DMS79 (cell line): ENCODE measurements at regions not wholly inside any gene's neighbourhood (a gene's known extent, or its start where the extent isn't known, plus 50 kb on each side); places are given as distances from the start of the nearest gene placed in this dataset.
"Not testable (repeated sequence)": the region's sequence is repeated elsewhere in the genome, so short reads cannot be mapped to it uniquely, and the experiment has no call there.

Experiments used
- DNase-seq: peaks from one replicate; lab custom pipeline; 2025; lab: John Stamatoyannopoulos, UW

DNA sequence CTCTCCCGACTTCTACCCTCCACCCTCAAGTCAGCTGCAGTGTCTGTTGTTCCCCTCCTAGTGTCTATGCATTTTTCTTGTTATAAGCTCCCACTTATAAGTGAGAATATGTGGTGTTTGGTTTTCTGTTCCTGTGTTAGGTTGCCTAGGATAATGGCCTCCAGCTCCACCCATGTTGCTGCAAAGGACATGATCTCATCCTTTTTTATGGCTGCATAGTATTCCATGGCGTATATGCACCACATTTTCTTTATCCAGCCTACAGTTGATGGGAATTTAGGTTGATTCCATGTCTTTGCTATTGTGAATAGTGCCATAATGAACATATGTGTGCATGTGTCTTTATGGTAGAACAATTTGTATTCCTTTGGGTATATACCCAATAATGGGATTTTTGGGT is 80.7 kb downstream of the SPTSSA start:
- not testable (repeated sequence) for DNase-seq

DNA sequence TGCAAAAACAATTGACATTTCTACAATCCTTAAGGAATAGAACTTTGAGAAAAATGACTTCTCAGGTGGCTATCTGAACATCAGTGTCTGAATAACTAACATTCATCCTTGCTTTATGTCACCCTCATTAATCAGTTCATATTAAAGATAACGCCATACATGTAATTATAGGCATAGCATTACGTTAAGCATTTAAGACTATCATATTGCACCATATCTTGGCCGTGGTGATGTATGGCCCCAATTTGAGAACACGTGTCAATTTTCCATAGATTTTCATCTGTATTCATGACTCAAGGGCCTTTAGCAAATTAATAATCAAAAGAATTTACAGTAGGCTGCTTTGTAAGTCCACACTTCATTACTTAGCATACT is 81.6 kb downstream of the SPTSSA start:
- DNase-seq: no peak

DNA sequence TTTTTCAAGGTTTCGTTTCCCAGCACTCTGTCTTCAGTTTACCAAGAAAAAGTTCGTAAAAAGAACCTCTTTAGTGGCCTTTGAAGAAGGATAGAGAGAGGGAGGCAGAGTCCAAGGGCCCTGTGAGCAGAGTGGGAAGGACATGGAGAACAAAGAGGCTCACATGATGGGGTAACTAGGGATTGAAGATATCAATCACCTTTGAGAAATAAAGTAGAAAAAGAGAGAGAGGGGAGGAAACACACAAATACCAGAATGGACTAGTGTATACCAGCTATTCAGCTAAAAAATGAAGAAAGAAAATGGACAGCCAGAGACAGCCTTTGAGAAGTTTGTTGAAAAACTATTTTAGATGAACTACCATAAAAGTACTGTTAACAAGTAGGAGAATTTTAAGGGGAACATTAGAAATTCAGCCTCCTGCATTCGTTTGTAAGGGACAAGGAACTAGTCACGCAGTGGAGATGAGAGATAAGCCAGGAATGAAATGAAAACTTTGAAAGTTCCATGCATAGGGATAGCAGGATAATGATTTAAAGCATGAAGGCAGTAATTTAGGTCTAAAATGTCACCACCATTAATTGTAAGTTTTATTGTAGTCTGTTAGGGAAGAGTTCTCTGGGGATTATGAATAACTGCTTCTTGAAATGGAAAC is 82.1 kb downstream of the SPTSSA start:
- no peak for DNase-seq

DNA sequence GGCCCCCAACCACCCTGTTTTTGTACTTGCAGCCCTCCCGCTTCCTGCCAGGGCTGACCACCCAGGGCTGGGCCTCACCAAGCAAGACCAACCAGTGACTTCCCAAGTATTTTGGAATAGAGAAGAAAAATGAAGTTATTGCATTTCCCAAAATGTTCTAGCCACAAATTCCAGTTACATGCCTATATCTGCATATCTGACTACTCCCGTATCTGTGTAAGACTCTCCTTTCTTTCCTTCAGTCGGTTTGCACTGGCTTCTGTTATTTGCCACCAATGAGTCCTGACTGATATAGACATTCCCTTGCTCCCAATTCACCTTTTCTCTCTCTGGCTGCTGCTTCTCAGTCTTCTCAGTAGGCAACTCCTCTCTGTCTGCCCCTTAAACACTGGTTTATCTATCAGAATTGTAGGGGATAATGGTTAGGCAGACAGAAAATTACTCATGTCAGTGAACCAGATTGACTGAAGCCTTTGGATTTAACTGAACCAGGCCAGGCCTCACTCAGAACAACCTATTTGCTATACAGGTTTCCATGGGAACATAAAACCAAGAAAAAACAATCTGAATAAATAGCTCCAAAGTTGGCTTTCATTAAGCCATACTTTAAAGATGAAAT is 85.3 kb downstream of the SPTSSA start:
- no peak for DNase-seq

DNA sequence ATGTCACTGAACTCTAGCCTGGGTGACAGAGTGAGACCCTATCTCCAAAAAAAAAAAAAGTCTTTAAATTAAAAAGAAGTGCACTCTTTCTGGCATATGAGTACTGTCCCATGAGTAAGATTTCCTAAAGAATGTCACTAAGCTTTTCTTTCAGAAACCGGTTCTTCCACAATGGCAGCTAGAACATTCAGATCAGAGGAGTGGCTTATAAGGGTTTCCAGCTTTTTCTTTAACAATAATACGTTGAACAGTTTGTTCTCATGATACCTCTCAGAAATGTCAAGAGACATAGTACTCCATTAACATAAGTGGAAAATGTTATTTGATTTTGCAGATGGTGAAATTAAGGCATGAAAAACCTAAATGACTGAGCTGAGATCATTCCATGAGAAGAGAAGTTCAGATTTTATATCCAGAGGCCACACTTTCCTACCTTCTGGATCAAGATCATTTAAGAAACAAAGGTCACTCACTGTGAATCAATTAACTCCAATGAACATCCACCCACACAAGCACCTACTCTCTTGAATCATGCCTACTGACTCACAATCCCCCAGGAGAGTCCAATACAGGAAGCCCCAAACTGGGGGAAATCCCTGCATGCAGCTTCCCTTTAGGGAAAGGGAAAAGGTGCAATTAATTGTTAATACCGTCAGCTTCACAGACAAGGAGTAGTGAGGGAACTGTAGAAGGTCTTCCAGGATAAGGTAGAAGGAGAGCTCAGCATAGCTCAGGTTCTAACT is 86.9 kb downstream of the SPTSSA start:
- peak; percentile 30 for DNase-seq

GRCh38 chr14:34373191-34373590 is 88.8 kb downstream of the SPTSSA start:
- no peak for DNase-seq

DNA sequence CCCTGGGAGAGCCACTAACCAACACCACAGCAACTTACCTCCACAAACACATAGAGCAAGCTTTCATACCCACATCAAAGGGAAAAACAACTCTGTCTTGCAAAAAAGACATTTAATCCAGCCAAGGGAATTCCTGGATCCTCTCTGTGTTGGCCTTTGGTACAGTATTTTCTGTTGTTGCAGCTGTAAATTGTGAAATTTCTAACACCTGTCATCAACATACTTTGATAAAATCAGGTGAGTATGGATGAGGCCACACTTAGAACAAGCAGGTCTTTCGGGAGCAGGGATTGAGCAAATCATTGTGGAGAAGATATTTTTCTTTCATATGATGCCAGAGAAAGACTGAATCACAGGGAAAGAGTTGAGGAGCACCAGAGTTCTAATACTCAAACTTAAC is 89.3 kb downstream of the SPTSSA start:
- DNase-seq: no peak

DNA sequence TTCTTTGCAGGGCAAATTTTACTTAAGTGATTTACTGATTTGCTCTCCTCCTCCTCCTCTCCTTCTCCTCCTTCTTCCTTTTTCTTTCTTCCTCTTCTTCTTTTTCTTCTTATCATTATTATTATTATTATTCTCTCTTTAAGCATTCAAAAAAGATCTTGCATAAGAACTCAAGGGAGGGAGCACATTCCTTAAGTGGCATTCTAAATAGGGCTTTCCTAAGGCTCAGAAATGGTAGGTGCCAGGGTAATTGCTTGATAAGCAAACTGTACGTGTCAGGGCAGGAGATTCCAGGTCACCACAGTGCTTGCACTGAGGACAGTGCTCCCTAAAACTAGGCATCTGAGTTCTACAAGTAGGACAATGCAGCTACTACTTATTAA is 92.4 kb downstream of the SPTSSA start:
- no peak for DNase-seq

DNA sequence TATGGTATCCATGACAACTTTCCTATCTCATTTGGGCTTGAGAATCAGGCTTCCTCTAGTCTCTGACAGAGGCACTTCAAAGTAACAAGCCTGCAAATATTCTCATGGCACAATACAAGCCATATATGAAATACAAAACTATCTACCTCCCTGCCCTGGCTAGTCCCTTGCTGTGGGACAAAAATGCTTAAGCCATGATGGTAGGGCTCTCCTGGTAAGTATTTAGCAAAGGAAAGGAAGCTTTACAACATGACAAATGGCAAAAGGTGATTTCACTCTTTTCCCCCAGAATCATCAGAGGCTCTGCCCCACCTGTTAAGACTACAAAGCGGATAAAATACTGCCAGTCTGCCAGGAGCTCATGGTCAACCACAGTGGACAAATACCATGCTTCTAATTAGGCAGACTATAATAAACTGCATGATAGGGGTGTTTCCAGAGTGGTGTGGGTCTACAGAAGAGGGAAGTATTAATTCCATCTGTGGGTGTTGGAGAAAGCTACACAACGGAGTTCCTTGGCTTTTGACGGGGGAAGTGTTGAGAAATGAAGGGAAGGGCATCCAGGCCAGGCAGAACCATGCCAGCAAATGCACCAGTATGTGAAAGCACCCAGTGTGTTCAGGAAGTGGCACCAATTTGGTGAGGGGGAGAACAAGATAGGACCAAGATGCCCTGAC is 92.9 kb downstream of the SPTSSA start:
- no peak for DNase-seq

DNA sequence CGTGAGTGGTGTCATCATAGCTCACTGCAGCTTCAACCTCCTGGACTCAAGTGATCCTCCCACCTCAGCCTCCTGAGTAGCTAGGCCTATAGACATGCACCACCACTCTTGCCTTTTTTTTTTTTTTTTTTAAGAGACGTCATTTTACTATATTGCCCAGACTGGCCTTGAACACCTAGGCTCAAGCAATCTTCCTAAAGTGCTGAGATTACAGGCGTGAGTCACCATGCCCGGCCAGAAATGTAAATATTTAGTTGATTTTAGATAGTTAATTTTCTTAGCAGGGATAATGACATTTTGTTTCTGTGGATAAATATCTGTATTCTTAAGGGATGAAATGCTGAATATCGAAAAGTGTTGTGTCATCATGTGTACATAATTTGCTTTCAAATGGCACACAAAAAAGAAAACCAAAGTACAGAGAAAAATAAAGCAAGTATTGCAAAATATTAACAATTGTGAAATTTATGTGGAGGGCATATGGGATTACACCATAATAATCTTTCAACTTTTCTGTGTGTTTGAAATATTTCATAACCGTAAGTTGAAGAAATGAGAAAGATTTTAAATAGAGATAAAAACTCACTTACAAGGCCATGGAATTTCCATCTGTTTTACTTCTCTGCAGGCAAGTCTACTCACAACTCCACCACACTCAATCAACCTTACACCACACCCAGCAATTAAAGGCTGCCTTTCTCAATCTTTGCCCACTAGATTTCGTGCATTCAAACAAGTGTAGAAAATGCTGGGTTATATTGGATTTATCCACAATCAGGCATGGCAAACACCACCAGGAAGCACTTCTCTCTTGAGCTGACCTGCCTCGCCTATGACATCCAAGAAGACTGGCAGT is 93.7 kb downstream of the SPTSSA start:
- DNase-seq: no peak

GRCh38 chr14:34365309-34365915 is 96.6 kb downstream of the SPTSSA start:
- no peak for DNase-seq

- no peak for DNase-seq
Measured at GRCh38 chr14:34364201-34364600, 97.8 kb downstream of the SPTSSA start.

DNA sequence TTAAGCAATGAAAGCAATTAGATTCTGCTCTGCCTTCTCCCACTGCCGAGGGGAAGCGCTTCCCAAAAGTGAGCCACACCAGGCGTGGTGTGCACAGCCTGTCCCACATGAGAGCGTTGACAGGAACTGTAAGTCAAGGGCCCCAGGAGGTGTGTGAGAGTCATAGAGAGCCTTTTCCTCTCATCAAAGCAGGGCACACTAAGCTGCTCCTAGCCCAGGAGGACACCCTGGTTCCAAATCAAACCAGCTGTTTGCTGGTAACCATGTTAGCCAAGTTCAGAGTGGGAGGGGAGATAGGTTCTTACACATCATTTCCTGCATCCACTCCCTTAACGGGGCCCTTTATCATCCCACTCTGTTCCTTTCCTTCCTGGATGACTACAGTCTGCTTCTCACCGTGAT is 98.3 kb downstream of the SPTSSA start:
- no peak for DNase-seq

- DNase-seq: no peak
Measured at GRCh38 chr14:34362641-34363251, 99.3 kb downstream of the SPTSSA start.

DNA sequence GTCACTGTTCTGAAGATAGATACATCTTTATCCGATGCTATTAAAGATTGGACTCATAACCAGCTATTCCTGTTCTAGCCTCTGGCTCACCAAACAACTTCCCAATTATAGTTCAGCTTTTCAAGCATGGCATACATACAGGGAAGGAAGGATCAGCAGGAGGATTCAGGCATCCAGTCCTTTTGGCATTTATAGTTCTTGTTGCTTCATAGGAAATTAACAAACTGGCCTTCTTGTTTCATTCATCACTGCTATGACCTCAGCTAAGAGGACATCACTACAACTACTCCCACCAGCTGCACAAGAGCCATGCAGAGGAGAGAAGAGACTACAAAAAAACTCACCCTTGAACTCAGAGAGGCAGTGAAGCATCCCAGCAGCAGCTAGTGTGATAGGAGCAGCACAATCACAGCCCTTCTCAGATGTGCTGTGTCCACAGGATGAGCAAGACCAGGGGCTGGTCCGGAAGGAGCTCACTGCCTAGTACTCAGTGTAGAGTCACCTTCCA is 100.5 kb downstream of the SPTSSA start:
- DNase-seq: no peak

DNA sequence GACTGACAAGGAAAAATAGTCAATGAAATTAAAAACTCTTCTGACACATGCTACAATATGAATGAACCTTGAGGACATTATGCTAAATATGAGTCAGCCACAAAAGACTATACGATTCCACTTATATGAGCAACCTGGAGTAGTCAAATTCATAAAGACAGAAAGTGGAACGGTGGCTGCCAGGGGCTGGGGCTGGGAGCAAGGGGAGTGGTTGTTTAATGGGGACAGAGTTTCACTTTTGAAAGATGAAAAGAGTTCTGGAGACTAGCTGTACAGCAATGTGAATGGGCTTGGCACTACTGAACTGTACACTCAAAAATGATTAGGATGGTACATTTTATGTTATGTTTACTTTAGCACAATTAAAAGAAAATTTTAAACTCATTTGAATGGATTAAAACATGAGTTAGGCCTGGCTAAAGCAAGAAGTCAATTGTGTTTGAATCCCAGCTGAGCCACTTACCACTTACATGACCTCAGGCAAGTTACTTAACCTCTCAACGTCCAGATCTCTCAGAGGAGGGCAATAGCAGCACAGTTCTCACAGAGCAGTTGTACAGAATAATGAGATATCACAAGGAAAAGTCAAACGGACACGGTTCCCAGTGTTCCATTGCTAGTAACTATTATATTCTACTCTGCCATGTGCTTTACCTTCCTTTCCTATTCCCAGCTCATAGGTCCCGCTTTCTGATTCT is 102.5 kb downstream of the SPTSSA start:
- no peak for DNase-seq

GRCh38 chr14:34356264-34356654 is 105.8 kb downstream of the SPTSSA start:
- DNase-seq: no peak

DNA sequence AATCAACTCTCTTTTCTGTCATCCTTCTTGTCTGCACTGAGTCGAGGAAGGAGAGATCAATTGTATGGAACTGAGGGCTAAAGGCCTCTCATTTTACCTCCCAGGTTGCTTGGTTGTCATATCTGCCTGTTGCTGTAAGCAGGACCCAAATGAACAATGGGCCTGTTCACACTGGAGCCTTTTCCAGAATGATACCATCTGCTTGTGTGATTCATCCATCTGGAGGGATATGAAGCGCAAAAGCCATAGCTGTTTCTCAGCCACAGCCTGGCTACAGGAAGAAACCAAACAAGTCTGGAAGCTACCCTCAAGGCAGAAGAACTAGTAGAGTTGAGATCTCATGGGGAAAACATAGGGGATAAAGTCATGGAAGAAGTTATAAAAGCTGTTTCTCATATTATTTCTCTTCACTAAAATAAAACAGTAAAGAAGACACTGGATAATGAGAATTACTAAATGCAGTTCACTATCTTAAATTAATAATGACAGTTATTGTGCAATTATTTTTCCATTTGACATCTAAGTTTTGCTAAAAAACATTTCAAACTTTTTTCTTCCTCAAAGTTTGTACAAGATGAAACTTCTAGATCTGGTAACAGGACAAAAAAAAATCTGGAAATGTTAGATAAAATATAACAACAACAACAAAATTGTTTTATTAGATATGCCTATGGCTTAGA is 106.3 kb downstream of the SPTSSA start:
- DNase-seq: no peak

DNA sequence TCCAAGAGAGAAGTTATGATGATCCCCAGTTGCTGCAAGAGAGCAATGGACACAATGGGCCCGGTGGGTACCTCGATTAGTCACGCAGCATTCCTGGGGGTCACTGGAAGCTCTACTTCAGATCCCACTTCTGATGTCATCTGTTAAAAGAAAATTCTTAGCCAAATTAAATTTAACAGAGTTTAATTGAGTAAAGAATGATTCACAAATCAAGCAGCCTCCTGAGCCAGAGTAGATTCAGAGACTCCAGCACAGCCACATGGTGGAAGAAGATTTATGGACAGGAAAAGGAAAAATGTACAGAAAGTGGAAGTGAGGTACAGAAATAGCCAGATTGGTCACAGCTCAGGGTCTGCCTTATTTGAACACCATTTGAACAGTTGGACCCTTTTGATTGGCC is 107.5 kb downstream of the SPTSSA start:
- no peak for DNase-seq

DNA sequence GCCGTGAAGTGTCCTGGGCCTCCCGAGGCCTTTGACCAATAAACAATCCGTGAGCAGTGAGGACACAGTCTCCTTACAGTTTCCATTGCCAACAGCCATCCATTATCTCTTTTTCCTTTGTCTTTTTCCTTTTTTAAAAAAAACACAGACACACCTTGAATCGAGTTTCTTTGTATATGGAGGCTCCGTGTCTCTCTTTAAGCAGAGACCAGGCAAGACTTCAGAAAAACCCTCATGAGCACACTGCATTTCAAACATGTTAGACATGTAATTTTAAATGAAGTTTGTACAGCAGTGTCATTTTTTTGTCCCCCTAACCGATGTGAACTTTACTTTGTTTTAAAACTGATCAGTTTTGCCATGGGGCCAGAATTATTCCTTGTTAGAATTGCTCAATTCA is 111.1 kb downstream of the SPTSSA start:
- no peak for DNase-seq
